ENCODE measurements at regions not wholly inside any gene's neighbourhood (a gene's known extent, or its start where the extent isn't known, plus 50 kb on each side); places are given as distances from the start of the nearest gene placed in this dataset.
"Not testable (repeated sequence)": the region's sequence is repeated elsewhere in the genome, so short reads cannot be mapped to it uniquely, and the experiment has no call there.

- no peaks in the 10 kb centered on the region for H3K27me3 ChIP-seq (replicated peaks in 2 of 5; ENCODE audit: control insufficient read depth in 4 of 5, insufficient read depth in 5 of 5, low read length in 4 of 5)
- no peak overlapping the region for H3K27ac ChIP-seq (ENCODE audit: insufficient read depth in 1 of 2, low read depth in 1 of 2, low read length in 2 of 2, poor library complexity in 1 of 2, severe bottlenecking in 2 of 2)
- H3K36me3 ChIP-seq (ENCODE audit: control insufficient read depth in 4 of 4, insufficient read depth in 4 of 4, low read length in 3 of 4) = no peaks in the 10 kb centered on the region
- 86% methylated on average over 3 of the region's 3 CpGs for WGBS (ENCODE audit: insufficient coverage)
- POLR2A ChIA-PET = no interaction called here
- no peak overlapping the region for H3K4me3 ChIP-seq (ENCODE audit: control insufficient read depth in 1 of 7, extremely low read depth in 1 of 7, insufficient read depth in 4 of 7, low read depth in 2 of 7, low read length in 6 of 7)
- CTCF ChIA-PET = interaction anchor here (1.5 kb wide), 1 partner anchor 9 kb away, joined by 4 read pairs; no protein-coding TSS in a partner anchor
- H3K4me1 ChIP-seq (ENCODE audit: control extremely low read depth in 1 of 4, control insufficient read depth in 4 of 4, insufficient read depth in 4 of 4, low read length in 3 of 4) = peaks cover 0 to 5% (median 2%) of the 10 kb centered on the region in 4 experiments
- no peak for DNase-seq
- H3K9me3 ChIP-seq (ENCODE audit: control extremely low read depth in 1 of 5, control insufficient read depth in 4 of 5, insufficient read depth in 2 of 5, low read depth in 1 of 5, low read length in 4 of 5) = peaks cover 0 to 3% (median 0%) of the 10 kb centered on the region in 5 experiments
Measured at GRCh38 chr7:67486401-67486800, 489.8 kb downstream of the TYW1 start.

GRCh38 chr7:67487316-67487715 is 490.7 kb downstream of the TYW1 start:
- H3K4me3 ChIP-seq (ENCODE audit: control insufficient read depth in 1 of 7, extremely low read depth in 1 of 7, insufficient read depth in 4 of 7, low read depth in 2 of 7, low read length in 6 of 7) = no peak overlapping the region
- CTCF ChIA-PET = interaction anchor here (1.5 kb wide), 1 partner anchor 10 kb away, joined by 4 read pairs; no protein-coding TSS in a partner anchor
- no peak overlapping the region for H3K27ac ChIP-seq (ENCODE audit: insufficient read depth in 1 of 2, low read depth in 1 of 2, low read length in 2 of 2, poor library complexity in 1 of 2, severe bottlenecking in 2 of 2)
- H3K27me3 ChIP-seq (replicated peaks in 2 of 5; ENCODE audit: control insufficient read depth in 4 of 5, insufficient read depth in 5 of 5, low read length in 4 of 5) = no peaks in the 10 kb centered on the region
- no peak for DNase-seq
- peaks cover 0 to 8% (median 0%) of the 10 kb centered on the region in 5 experiments for H3K9me3 ChIP-seq (ENCODE audit: control extremely low read depth in 1 of 5, control insufficient read depth in 4 of 5, insufficient read depth in 2 of 5, low read depth in 1 of 5, low read length in 4 of 5)
- 82% methylated on average over 6 of the region's 7 CpGs for WGBS (ENCODE audit: insufficient coverage)
- no peaks in the 10 kb centered on the region for H3K36me3 ChIP-seq (ENCODE audit: control insufficient read depth in 4 of 4, insufficient read depth in 4 of 4, low read length in 3 of 4)
- peaks cover 0 to 5% (median 2%) of the 10 kb centered on the region in 4 experiments for H3K4me1 ChIP-seq (ENCODE audit: control extremely low read depth in 1 of 4, control insufficient read depth in 4 of 4, insufficient read depth in 4 of 4, low read length in 3 of 4)
- POLR2A ChIA-PET = no interaction called here

- CTCF ChIA-PET = no interaction called here
- Histone ChIP-seq H3K27me3 (replicated peaks in 2 of 5; ENCODE audit: control insufficient read depth in 4 of 5, insufficient read depth in 5 of 5, low read length in 4 of 5) (no peaks in the 10 kb centered on the region), H3K4me3 (ENCODE audit: control insufficient read depth in 1 of 7, extremely low read depth in 1 of 7, insufficient read depth in 4 of 7, low read depth in 2 of 7, low read length in 6 of 7) (no peak overlapping the region), H3K4me1 (ENCODE audit: control extremely low read depth in 1 of 4, control insufficient read depth in 4 of 4, insufficient read depth in 4 of 4, low read length in 3 of 4) (no peaks in the 10 kb centered on the region), H3K27ac (ENCODE audit: insufficient read depth in 1 of 2, low read depth in 1 of 2, low read length in 2 of 2, poor library complexity in 1 of 2, severe bottlenecking in 2 of 2) (no peak overlapping the region), H3K36me3 (ENCODE audit: control insufficient read depth in 4 of 4, insufficient read depth in 4 of 4, low read length in 3 of 4) (no peaks in the 10 kb centered on the region), H3K9me3 (ENCODE audit: control extremely low read depth in 1 of 5, control insufficient read depth in 4 of 5, insufficient read depth in 2 of 5, low read depth in 1 of 5, low read length in 4 of 5) (peaks cover 0 to 8% (median 0%) of the 10 kb centered on the region in 5 experiments)
- DNase-seq = no peak
- POLR2A ChIA-PET = no interaction called here
- 100% methylated on average over 2 of the region's 5 CpGs for WGBS (ENCODE audit: insufficient coverage)
Measured at GRCh38 chr7:67489881-67490280, 493.2 kb downstream of the TYW1 start.

- Histone ChIP-seq H3K36me3 (ENCODE audit: control insufficient read depth in 4 of 4, insufficient read depth in 4 of 4, low read length in 3 of 4) (no peaks in the 10 kb centered on the region), H3K27me3 (replicated peaks in 2 of 5; ENCODE audit: control insufficient read depth in 4 of 5, insufficient read depth in 5 of 5, low read length in 4 of 5) (no peaks in the 10 kb centered on the region), H3K9me3 (ENCODE audit: control extremely low read depth in 1 of 5, control insufficient read depth in 4 of 5, insufficient read depth in 2 of 5, low read depth in 1 of 5, low read length in 4 of 5) (peaks cover 0 to 10% (median 0%) of the 10 kb centered on the region in 5 experiments), H3K4me3 (ENCODE audit: control insufficient read depth in 1 of 7, extremely low read depth in 1 of 7, insufficient read depth in 4 of 7, low read depth in 2 of 7, low read length in 6 of 7) (no peak overlapping the region), H3K4me1 (ENCODE audit: control extremely low read depth in 1 of 4, control insufficient read depth in 4 of 4, insufficient read depth in 4 of 4, low read length in 3 of 4) (no peaks in the 10 kb centered on the region), H3K27ac (ENCODE audit: insufficient read depth in 1 of 2, low read depth in 1 of 2, low read length in 2 of 2, poor library complexity in 1 of 2, severe bottlenecking in 2 of 2) (no peak overlapping the region)
- no peak for DNase-seq
- ChIA-PET CTCF (no interaction called here), POLR2A (no interaction called here)
- 86% methylated on average over 8 of the region's 8 CpGs for WGBS (ENCODE audit: insufficient coverage)
Measured at GRCh38 chr7:67493366-67493765, 496.7 kb downstream of the TYW1 start.

GRCh38 chr7:67496589-67496988 is 500.0 kb downstream of the TYW1 start:
- POLR2A ChIA-PET = no interaction called here
- no peaks in the 10 kb centered on the region for H3K4me1 ChIP-seq (ENCODE audit: control extremely low read depth in 1 of 4, control insufficient read depth in 4 of 4, insufficient read depth in 4 of 4, low read length in 3 of 4)
- 78% methylated on average over 6 of the region's 7 CpGs for WGBS (ENCODE audit: insufficient coverage)
- H3K27ac ChIP-seq (ENCODE audit: insufficient read depth in 1 of 2, low read depth in 1 of 2, low read length in 2 of 2, poor library complexity in 1 of 2, severe bottlenecking in 2 of 2) = no peak overlapping the region
- H3K4me3 ChIP-seq (ENCODE audit: control insufficient read depth in 1 of 7, extremely low read depth in 1 of 7, insufficient read depth in 4 of 7, low read depth in 2 of 7, low read length in 6 of 7) = no peak overlapping the region
- peaks cover 0 to 6% (median 0%) of the 10 kb centered on the region in 5 experiments for H3K9me3 ChIP-seq (ENCODE audit: control extremely low read depth in 1 of 5, control insufficient read depth in 4 of 5, insufficient read depth in 2 of 5, low read depth in 1 of 5, low read length in 4 of 5)
- H3K36me3 ChIP-seq (ENCODE audit: control insufficient read depth in 4 of 4, insufficient read depth in 4 of 4, low read length in 3 of 4) = no peaks in the 10 kb centered on the region
- DNase-seq = no peak
- CTCF ChIA-PET = no interaction called here
- no peaks in the 10 kb centered on the region for H3K27me3 ChIP-seq (replicated peaks in 2 of 5; ENCODE audit: control insufficient read depth in 4 of 5, insufficient read depth in 5 of 5, low read length in 4 of 5)

- WGBS (ENCODE audit: insufficient coverage) = 100% methylated on average over 1 of the region's 3 CpGs
- CTCF ChIA-PET; POLR2A ChIA-PET; H3K27me3 ChIP-seq (replicated peaks in 2 of 5; ENCODE audit: control insufficient read depth in 4 of 5, insufficient read depth in 5 of 5, low read length in 4 of 5); H3K4me1 ChIP-seq (ENCODE audit: control extremely low read depth in 1 of 4, control insufficient read depth in 4 of 4, insufficient read depth in 4 of 4, low read length in 3 of 4); H3K9me3 ChIP-seq (ENCODE audit: control extremely low read depth in 1 of 5, control insufficient read depth in 4 of 5, insufficient read depth in 2 of 5, low read depth in 1 of 5, low read length in 4 of 5); DNase-seq; H3K36me3 ChIP-seq (ENCODE audit: control insufficient read depth in 4 of 4, insufficient read depth in 4 of 4, low read length in 3 of 4); H3K4me3 ChIP-seq (ENCODE audit: control insufficient read depth in 1 of 7, extremely low read depth in 1 of 7, insufficient read depth in 4 of 7, low read depth in 2 of 7, low read length in 6 of 7); H3K27ac ChIP-seq (ENCODE audit: insufficient read depth in 1 of 2, low read depth in 1 of 2, low read length in 2 of 2, poor library complexity in 1 of 2, severe bottlenecking in 2 of 2): not testable (repeated sequence)
Measured at GRCh38 chr7:67497914-67498313, 501.3 kb downstream of the TYW1 start.

- WGBS (ENCODE audit: insufficient coverage) = 65% methylated on average over 3 of the region's 3 CpGs
- CTCF ChIA-PET = no interaction called here
Measured at GRCh38 chr7:67502929-67503328, 506.3 kb downstream of the TYW1 start.

More at GRCh38 chr7:67502929-67503328, 506.3 kb downstream of the TYW1 start:
- POLR2A ChIA-PET = no interaction called here
- Histone ChIP-seq H3K27ac (ENCODE audit: insufficient read depth in 1 of 2, low read depth in 1 of 2, low read length in 2 of 2, poor library complexity in 1 of 2, severe bottlenecking in 2 of 2) (no peak overlapping the region), H3K4me1 (ENCODE audit: control extremely low read depth in 1 of 4, control insufficient read depth in 4 of 4, insufficient read depth in 4 of 4, low read length in 3 of 4) (no peaks in the 10 kb centered on the region), H3K4me3 (ENCODE audit: control insufficient read depth in 1 of 7, extremely low read depth in 1 of 7, insufficient read depth in 4 of 7, low read depth in 2 of 7, low read length in 6 of 7) (no peak overlapping the region), H3K36me3 (ENCODE audit: control insufficient read depth in 4 of 4, insufficient read depth in 4 of 4, low read length in 3 of 4) (no peaks in the 10 kb centered on the region), H3K9me3 (ENCODE audit: control extremely low read depth in 1 of 5, control insufficient read depth in 4 of 5, insufficient read depth in 2 of 5, low read depth in 1 of 5, low read length in 4 of 5) (peaks cover 0 to under 1% (median 0%) of the 10 kb centered on the region in 5 experiments), H3K27me3 (replicated peaks in 2 of 5; ENCODE audit: control insufficient read depth in 4 of 5, insufficient read depth in 5 of 5, low read length in 4 of 5) (no peaks in the 10 kb centered on the region)
- DNase-seq = no peak
